Stimulated activated CD4-positive, alpha-beta T cell treated with anti-CD3 and anti-CD28 coated beads, Interleukin-2, amount 100 ng/mL, for 4 hours (primary cell): ENCODE measurements at regions not wholly inside any gene's neighbourhood (a gene's known extent, or its start where the extent isn't known, plus 50 kb on each side); places are given as distances from the start of the nearest gene placed in this dataset.
A peak's percentile ranks its signal among the peaks of the same experiment; 100 is the strongest.

ENCODE experiments used
- DNase-seq: peaks from one replicate; pipeline ENCODE4 v3.0.0-alpha.2; 2020; ENCODE audit warnings: low read depth

- peak; percentile 56 for DNase-seq
Measured at GRCh38 chr6:26216359-26216885, 129.2 kb downstream of the HFE start.

DNA sequence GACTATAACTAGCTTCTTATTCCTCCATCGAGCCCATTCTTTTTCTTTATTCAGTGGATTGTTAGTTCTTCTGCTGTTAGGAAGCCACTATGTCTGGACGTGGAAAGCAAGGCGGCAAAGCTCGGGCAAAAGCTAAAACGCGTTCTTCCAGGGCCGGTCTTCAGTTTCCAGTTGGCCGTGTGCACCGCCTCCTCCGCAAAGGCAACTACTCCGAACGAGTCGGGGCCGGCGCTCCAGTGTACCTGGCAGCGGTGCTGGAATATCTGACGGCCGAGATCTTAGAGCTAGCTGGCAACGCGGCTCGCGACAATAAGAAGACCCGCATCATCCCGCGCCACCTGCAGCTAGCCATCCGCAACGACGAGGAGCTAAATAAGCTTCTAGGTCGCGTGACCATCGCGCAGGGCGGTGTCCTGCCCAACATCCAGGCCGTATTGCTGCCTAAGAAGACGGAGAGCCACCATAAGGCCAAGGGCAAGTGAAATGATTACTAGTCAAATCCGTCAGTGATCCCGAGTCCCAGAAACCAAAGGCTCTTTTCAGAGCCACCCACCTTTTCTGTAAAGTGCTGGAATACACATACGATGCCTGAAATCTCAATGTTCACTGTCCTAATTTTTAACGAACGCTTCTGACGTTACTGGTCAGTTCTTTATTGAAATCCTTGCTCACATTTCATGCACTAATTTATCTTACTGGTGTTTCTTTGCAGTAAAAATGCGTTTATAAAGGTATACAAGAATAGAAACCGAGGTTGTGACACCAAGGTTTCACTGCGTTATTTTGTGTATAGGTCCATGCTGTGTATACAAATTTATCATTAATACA is 129.9 kb downstream of the HFE start:
- peak; percentile 57 for DNase-seq

DNA sequence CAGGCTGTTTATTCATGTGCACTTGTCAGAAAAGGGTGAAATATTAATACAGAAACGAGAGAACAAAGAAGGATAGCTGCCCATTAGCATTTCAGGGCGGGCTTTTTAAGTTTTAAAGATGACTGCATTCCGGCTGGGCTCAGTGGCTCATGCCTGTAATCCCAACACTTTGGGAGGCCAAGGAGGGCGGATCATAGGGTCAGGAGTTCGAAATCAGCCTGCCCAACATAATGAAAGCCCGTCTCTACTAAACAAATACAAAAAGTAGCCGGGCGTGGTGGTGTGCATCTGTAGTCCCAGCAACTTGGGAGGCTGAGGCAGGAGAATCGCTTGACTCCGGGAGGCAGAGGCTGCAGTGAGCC is 130.5 kb downstream of the HFE start:
- no peak for DNase-seq

DNA sequence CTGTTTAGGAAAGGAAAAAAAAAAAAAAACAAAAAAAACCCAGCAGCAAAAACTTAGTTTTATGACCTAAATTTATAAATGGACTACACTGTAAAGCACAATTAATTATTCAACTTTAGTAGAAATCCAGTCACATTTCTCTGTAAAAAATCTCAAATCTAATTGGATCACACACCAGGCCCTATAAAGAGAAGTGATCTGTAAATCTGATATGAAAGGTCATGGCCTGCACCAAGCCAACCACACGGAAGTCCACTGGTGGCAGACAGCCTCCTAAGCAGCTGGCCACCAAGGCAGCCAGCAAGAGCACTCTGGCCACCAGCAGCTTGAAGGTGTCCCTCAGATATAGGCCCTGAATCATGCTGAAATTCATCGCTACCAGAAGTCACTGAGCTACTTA is 131.6 kb downstream of the HFE start:
- DNase-seq: no peak

DNA sequence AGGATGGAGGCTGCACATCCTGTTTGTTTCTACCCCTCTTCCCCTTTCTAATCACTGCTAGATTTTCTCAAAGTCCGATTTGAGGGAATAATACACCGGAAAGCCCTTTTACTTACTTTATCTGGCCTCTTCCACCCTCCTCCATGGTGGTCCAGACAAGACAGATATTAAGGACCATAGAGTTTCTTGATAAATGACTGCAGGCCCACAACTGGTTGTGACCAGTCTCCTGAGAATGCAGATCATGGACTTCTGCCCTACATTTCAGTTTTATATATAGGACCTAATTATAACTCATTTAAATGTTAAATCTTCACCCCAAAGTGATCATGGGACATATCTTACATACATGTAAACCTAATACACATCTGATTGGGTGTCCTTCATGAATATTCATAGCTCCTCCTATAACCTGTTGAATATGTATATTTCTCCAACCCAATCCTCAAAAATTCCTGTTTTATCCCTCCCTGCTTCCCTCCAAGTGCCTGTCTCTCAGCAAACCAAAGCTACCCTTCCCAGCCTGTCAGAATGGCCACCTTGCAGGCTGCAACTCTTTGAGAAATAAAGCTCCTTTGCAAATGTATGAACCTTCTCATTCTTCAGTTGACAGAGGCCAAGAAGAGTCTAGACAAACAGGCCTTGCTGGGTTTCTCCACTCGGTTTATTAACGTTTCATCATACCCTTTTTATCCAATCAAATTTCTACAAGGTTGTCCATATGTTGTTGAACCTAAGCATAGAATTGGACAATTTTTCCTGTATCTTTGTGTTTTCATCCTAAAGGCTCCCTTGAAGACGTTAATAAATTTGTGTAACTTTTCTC is 133.1 kb downstream of the HFE start:
- DNase-seq: no peak

DNA sequence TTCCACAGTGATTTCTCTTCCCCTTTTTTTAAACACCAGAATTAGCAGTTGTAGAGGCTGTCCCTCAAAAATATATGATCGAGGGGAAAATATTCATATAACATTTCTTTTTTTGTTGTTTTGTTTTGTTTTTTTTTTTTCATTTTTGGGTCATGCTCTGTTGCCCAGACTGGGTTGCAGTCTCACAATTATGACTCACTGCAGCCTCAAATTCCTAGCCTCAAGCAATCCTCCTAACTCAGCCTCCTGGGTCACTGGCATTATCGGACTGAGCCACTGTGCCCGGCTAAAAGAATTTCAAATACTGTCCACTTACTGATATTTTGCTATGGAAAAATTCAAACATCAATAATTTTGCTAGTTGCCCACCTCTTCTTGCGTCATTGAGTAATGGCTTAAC is 134.0 kb downstream of the HFE start:
- no peak for DNase-seq

DNA sequence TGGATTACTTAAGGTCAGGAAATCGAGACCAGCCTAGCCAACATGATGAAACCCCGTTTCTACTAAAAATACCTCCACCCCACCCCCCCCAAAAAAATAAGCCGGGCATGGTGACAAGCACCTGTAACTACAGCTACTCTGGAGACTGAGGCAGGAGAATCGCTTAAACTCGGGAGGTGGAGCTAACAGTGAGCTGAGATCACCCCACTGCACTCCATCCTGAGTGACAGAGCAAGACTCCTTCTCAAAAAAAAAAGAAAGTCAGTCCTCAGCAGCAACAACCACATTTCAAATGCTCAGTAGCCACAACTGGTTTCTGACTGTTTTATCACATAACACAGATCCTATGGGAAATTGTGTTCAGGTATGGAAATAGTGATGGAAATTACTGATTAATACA is 135.3 kb downstream of the HFE start:
- no peak for DNase-seq

DNA sequence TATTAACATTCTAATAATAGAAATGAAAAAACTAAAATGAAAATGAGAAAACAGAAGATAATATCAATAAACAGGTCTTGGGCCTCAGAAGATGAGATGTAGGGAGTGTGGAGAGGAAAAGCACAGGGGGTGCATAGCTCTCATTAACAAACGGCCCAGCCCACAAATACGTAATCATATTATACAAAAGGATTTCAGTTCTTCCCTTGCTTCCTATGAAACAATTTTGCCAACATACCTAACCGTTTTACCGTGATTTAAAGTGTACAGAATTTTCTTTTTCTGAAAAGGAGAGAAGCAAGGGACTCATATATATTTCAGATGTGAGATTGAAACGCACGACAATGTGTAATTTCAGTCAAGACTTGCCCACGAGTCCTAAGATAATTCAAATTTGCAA is 136.0 kb downstream of the HFE start:
- DNase-seq: no peak

DNA sequence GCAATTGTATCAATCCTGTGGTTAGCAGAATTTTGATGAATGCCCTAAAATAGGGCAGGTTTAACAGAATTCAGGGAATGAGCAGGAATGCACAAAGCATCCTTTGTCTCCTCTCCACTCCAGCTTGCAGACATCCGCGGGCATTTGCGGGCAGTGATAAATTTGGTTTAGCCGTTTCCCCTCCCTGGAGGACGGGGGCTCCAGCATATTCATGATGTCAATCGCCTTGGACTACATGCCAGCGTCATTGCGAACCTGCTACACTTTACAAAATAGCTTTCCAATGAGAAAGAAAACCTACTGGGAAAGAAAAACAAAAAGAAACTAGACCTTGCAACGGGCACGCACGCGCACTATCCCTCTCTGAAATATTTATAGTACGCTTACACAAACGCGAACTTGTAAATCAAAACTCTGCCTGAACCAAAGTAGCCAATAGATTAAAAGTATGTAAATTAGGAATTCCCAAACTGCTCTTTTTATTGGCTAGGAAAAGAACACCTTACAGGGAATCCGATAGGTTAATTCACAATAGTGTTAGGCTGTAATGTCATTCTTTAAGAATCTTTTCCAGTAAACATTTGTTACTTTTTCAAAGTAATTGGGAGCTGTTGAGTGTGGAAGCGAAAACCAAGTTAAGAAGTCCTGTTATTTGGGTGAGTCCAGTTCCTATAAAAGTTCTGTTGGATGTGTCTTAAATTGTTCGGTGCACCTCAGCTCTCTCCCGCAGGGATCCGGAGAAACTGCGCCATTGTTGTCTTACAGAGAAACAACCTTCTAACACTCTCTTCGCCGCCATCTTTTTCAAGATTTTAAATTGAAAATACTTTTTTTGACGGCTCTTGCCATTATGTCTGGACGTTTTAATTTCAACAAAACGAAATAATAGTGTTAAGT is 136.7 kb downstream of the HFE start:
- DNase-seq: no peak

DNA sequence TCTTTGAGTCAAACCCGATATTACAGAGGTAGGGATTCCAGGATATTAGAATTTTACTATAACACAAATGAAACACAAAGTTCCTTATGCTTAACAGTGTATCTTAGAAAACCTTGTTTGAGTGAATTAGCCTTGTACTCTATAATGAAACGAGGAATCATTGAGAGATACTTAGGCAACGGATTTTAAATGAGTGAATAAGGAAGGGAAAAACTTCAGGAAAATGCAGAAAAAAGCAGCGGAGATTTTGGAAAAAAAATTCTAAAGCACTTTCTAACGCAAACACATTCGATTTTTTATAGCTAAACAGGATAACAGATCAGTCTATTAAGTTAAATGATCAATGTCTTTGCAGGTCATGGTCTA is 137.3 kb downstream of the HFE start:
- no peak for DNase-seq

DNA sequence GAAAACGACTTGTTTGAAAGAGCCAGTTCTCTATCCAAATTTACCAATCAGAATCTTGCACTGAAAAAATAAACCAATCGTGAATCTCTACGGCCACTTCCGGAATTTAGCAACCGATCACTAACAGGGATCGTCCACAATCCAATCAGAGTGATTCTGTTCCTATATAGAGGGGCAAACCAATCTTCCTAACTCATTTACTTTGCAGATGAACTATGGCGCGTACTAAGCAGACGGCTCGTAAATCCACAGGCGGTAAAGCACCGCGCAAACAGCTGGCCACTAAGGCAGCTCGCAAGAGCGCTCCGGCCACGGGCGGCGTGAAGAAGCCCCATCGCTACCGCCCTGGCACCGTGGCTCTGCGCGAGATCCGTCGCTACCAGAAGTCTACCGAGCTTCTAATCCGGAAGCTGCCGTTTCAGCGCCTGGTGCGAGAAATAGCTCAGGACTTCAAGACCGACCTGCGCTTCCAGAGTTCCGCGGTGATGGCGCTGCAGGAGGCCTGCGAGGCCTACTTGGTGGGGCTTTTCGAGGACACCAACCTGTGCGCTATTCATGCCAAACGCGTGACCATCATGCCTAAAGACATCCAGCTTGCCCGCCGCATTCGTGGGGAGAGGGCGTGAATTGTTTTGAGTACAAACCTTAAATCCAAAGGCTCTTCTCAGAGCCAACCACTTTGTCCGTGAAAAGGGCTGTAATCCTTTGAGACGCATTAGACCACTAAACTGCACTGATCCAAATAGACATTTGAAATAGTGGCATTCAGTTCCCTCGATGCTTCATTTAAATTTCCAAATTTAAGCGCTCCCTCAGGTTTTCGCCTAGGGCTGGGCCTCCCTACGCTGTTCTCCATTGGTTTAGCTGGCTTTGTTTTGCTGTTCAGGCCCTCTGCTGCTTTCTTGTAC is 138.0 kb downstream of the HFE start:
- DNase-seq: no peak

GRCh38 chr6:26225848-26226578 is 138.8 kb downstream of the HFE start:
- no peak for DNase-seq

GRCh38 chr6:26226579-26226967 is 138.4 kb upstream of the BTN3A2 start:
- DNase-seq: no peak

DNA sequence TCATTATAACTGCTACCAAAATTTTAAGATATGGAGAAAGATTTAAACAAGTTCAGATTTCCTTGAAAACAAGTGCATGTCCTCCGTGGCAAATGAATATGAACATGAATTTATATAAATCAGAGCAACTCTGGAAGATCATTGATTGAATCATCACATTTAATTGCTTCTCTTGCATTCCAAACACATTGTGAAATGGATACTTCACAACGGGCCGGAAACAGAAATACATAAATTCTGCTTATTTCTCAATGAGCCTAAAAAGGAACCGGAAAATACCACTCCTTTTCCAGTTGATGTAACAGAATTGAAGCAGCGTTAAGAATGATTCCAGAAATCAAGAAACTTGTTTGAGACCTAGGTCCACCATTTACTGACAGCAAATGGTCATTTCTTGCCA is 134.6 kb upstream of the BTN3A2 start:
- no peak for DNase-seq

- DNase-seq: no peak
Measured at GRCh38 chr6:26231006-26231587, 133.9 kb upstream of the BTN3A2 start.

GRCh38 chr6:26232306-26232939 is 132.6 kb upstream of the BTN3A2 start:
- no peak for DNase-seq

DNA sequence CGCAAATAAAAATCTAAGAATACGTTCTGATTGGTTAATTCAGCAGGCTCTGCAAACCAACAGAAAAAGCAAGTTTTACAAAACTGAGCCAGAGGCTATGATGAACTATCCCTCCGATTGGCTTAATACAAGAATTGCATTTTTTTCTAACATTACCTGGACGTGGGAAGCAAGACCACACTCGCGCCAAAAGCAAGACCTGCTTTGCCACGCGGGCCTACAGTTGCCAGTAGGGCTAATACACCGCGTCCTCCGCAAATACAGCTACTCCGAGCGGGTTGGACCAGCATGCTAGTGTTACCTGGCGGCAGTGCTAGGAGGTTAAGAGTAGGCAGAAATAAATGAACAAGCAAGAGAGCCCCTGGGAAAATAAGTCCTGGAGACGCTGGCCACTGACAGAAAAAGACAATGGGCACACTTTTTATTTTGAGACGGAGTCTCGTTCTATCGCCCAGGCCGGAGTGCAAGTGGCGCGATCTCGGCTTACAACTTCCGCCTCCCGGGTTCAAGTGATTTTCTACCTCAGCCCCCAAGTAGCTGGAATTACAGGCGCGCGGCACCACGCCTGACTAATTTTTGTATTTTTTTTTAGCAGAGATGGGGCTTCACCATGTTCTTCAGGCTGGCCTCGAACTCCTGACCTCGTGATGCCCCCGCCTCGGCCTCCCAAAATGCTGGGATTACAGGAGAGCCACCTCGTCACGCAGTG is 131.9 kb upstream of the BTN3A2 start:
- DNase-seq: no peak

DNA sequence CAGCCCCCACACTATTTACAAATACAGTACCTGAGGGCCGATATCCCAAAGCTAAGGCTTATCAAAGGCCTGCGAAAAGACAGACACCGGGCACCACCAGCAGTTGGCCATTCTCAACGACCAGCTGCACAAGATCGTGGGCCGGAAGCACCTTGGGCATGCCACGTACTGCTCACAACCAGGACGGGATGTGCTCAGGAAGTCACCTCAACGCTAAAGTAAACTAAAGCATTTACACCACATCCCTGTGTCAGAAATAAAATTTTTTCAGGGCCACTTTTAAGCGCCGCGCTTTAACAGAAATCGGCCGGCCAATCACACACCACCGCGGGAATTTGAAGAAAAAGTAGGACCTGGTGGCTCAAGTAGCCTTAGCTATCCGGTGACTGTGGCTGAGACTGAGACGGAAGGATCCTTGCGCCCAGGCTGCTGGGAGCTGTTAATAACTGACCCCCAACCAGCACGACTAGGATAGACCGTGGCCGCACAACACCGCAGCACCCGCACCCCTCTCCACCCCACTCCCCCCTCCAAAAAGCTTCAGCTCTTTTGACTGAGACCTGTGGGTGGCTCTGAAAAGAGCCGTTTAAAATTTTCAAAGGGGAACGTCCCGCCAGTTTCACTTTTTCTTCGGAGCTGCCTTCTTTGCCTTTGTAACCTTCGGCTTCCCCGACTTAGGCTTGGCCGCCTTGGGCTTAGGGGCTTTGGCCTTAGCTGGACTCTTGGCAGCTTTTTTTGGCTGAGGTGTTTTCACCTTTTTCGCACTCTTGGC is 131.2 kb upstream of the BTN3A2 start:
- no peak for DNase-seq
